Activated CD8-positive, alpha-beta memory T cell treated with anti-CD3 and anti-CD28 coated beads for 1 hour (primary cell): ENCODE measurements at regions not wholly inside any gene's neighbourhood (a gene's known extent, or its start where the extent isn't known, plus 50 kb on each side); places are given as distances from the start of the nearest gene placed in this dataset.

Experiments
- DNase-seq, 2 donors: peaks; one replicate each; pipeline ENCODE4 v3.0.0-alpha.2; 2020; ENCODE audit warnings: low read depth in 1 of 2; ENCODE audit errors: extremely low read depth in 1 of 2

DNA sequence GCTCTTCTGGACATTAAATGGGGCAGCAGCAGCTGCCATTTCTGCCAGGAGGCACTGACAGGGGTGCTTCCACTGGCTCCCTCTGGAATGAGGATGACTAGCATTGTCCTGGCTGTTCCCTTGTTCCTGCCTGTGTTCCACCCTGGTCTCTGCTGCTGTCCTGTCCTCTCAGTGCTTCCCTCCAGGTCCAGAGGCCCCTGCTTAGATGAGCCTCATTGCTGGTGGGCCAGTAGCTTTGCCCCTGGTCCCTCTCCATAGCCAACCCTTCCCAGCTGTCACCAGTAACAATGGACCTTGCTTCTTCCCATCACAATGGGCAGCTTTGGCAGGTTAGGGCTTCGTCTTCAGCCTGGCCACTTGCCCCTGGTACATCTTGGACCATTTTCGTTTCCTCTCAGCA is 561.1 kb downstream of the TCERG1L start:
- DNase-seq: no peak

DNA sequence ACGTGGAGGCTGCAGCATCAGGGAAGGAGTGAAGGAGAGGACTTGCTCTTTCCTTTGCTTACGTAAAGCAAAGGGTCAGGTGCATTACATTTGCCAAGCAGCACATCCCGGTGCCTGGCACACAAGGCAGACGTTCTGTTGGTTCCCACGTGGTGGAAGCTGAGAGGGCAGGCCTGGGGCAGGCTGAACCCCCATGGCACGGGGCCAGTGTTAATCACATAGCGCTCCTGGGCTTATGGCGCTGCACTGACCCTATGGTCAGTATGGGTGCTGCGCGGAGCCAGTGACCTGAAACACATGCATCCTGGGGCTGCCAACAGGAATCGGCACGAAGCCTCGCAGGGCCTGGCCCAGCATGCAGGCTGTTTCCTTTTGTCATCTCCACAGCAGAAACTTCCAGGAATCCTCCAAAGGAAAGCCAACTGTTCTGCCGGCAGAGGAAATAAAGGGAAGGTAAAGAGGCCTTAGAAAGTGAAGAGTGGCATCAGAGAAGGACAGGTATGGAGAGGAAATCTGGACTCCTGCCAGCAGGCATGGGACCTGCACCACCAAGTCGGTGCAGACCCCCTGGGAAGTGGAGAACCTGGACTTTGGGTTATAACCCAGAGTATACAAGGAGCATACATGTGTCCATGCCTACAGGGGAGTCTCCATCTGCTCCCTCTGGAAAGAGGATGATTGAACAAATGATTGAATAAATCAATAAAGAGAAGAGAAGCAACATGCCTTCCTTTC is 560.2 kb downstream of the TCERG1L start:
- no peak for DNase-seq

DNA sequence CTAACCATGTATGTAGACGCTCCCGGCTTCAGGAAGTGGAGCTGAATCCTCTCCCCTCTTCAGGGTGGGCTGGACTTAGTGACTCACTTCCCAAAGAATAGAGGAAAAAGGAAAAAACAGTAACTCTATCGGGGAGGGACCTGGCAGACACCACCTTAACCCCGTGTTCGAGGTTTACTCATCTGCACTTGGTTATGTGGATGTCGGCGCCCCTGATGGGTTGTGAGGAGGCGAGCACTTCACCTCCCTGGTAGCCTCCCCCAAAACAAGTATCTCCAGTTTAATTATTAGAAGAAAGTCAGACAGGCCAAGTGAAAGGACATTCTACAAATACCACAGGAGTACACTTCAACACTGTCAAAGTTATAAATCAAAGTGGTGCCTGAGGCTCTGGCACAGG is 559.7 kb downstream of the TCERG1L start:
- DNase-seq: no peak

DNA sequence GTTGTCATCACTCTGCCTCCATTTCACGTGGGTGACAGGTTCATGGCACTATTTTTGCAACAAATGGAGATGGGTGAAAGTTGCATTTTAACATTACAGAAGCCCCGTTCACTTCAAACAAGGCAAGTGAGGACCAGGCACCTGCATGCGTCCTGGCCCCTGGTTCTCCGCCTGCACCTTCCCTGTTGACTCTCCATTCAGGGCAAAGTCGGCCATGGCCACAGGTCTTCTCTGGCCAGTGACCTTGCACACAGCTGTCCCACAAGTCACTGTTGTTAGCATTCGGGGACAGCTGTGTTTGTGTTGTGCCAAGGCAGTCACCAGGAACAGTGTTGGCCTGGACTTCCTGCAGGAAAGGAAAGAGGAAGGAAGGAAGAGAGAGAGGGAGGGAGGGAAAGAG is 554.9 kb downstream of the TCERG1L start:
- no peak for DNase-seq

DNA sequence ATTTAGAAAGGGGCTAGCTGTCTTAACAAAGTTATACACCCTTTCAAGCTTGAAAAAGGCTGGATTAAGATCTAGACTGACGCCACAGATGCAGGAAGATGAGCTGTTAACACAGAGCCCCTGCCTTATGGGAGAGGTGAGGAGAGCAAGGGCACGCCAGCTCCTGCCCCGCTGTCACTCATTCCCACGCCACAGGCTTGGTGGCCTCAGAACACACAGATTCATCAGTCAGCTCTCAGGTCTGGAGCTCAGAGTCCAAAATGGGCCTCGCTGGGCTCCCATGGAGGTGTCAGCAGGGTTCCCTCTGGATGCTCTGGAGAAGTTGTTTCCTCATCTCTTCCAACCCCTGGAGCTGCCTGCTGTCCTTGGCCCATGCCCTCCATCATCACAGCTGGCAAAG is 554.2 kb downstream of the TCERG1L start:
- no peak for DNase-seq

DNA sequence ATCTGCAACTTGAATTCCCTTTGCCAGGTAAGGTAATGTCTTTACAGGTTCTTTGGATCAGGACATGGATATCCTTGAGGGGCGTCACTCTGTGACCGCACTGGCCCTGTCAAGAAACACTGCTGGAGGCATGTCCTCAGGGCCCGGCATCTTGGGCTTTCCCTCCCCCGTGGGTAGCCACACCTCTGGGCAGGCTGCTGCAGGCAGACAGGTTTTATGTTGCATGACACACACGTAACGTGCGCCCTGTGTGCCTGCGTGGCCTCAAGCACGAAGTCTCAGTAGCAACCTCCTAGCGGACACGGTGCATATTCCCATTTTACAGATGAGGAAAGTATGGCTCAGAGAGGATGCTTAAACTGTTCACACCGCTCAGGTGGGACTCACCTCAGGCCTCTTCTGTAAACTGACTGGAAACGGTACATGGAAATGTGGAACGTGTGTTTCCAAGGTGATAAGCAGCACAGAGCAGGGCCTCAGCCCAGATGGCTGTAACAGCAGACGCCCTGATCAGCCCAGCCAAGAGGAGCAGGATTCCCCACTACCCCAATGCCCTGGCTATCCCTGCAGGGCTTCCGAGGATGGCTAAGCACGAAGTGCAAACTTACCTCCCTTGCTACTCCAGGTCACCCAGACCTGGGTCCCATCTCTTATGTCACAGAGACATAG is 553.6 kb downstream of the TCERG1L start:
- no peak for DNase-seq

DNA sequence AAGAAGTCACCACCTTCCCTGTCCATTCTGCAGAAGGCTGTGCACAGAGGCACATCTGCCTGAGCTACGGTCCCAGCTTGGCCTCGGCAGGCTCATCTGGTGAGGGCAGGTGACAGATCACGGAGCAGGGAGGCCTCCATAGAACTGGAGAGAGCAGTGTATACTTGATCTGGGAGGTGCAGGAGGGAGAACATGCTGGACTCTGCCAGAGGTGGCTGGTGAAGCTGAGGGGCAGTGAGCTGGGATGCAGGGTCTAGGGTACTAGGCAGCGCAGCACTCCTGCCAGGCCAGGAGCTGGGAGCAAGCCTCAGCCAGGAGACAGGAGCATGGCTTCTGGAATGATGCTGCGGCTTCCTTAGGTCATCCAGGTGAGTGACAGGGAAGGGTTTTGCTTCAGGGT is 553.0 kb downstream of the TCERG1L start:
- DNase-seq: no peak

DNA sequence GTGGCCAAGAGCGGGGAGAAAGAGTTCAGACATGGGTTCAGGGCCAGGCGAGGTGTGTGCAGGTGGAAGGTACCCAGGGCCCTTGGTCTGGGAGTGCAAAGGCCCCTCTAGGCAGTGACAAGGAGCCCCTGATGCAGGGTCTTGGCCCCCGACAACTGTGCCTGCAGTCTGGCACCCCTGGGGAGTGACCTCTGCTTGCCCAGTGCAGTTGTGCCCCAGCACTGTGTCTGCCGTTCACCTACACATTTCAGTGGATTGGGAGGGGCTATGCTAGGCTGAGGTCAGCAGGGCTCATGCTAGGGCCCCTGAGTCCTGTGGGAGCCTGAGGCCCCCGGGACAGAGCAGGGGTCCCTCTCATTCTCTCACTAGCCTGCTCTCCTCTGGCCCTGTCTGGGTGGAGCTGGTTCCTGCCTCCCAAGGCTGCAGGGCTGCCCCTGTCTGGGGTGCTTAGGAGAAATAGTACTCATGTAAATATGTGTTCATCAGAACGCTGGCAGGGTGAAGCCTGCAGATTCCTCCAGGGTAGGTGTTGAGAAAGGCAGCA is 550.4 kb downstream of the TCERG1L start:
- DNase-seq: no peak

DNA sequence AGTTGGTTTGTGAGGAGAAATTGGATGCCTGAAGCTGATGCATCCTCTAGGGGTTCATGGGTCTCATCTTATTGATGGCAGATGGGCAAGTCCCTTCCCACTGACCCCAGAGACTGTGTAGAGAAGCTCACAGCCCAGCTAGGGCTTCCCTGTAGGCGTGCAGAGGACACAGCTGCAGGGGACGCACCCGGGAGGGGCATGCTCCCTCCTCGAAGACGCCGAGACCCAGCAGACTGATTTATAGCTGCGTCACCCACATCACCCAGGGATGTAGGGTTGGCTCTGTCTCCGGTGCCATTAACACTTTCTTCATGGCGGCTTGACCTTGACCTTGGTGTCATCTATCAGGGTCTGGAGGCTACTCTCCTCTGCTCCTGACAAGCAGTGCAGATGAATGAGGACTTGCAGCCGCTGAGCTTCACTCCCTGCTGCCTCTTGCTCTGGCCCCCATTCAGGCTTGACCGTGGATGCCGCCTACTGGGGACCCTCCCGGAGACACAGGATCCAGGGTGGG is 549.7 kb downstream of the TCERG1L start:
- DNase-seq: no peak

DNA sequence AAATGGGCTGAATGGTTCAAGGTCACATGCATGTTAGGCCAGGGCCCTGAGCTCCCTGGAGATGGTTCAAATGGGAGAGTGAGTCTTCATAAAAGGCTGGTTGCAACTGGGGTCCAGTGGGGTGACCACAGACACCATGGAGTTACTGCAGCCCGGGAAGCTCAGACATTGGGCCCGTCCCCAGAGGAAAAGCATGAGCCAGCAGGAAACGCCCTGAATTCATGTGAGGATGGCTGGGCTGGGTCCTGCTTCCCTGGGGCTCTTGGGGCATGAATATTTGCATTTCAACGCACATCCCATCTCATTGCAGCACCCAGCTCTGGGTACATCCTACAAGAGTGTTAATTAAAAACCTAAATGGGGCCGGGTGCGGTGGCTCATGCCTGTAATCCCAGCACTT is 549.0 kb downstream of the TCERG1L start:
- DNase-seq: no peak

DNA sequence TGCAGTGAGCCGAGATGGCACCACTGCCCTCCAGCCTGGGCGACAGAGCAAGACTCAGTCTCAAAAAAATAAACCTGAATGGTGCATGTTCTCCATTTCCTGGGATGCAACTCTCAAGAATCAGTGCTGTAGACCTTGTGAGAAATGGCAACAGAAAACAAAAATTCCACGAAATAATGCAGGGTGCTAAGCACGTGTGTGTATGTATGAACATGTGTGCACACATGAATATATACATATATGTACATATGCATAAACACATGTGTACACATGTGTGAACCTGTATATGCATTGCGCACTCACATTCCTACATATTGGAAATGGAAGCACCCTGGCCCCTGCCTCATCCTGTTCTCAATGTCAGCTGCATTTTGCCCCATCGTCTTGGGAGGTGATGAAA is 548.5 kb downstream of the TCERG1L start:
- no peak for DNase-seq

DNA sequence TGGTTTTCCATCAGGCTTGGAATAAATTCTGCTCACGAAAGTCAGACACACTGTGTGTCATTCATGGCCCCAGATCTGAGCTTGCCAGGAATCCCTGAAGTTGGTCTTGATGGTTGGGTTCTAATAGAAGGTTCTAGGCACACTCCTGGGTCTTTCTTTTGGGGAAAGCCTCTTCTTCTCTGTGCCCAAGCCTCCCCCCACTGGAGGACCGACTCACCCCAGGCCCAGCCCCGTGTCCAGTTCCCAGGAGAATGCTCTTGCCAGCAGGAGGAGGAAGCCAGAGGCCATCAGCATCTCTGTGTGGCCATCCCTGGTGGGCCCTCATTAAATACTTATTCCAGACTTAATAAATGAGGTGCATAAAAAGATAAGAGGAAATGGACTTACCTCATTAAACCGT is 548.0 kb downstream of the TCERG1L start:
- DNase-seq: no peak

DNA sequence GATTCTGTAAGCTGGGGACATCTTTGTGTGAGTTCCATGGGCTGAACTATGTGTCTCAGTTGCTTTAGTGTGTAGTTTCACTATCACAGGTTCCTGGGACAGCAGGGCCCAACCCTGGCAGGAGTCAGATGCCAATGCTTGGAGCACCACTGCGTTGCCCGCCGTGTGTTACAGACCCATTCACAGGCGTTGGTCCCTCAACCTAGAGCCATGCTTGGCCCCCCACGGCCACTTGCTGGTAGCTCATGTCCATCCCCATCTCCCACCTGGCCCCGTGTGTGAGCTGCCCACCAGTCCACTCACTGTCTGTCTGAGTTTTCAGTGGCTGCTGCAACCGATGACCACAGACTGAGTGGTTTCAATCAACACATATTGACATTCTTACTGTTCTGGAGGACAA is 546.9 kb downstream of the TCERG1L start:
- no peak for DNase-seq

DNA sequence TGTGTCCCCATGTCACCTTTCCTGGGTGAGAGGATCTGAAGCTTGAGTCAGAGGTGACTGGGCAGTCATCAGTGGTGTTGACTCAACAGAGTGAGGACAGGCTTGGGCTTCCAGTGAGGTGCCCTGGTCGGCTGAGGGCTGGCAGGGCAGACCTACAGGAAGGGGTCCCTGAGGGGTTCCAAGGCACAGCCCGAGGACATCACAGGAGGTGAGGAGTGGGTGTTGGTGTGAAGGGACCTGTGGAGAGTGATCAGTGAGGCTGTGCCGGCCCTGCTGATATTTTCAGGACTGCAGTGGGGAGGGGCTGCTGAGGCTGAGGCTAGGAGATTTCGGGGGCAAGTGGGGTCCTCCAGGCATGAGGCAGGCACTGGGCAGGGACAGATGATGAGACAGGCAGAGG is 545.5 kb downstream of the TCERG1L start:
- no peak for DNase-seq

DNA sequence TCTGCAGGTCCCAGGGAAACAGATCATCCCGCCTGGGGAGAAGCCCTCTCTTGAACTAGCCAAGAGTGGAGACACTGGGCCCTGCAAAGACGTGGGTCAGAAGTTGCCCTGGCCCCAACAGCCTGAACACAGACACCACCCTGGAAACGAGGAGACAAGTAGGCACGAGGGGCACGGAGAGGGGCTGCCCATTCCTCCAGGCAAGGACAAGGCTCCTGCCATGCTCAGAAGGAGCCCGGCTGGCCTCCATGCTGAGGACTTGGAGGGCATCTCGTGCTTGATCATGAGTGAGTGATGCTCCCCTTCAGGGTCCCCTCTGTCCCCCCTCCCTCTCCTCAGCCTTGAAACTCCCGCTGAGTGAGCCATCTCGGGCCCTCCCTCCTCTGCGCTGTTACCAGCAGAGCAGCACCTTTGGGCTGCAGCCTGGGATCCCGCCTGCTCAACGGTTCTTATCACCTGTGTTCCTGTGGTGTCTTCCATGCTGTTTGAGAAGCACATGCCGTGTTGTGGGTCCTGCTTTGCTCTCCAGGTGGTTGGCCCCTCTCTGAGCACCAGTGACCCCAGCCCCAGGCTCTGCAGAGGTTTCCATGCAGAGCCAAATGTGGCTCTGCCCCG is 544.3 kb downstream of the TCERG1L start:
- DNase-seq: no peak

DNA sequence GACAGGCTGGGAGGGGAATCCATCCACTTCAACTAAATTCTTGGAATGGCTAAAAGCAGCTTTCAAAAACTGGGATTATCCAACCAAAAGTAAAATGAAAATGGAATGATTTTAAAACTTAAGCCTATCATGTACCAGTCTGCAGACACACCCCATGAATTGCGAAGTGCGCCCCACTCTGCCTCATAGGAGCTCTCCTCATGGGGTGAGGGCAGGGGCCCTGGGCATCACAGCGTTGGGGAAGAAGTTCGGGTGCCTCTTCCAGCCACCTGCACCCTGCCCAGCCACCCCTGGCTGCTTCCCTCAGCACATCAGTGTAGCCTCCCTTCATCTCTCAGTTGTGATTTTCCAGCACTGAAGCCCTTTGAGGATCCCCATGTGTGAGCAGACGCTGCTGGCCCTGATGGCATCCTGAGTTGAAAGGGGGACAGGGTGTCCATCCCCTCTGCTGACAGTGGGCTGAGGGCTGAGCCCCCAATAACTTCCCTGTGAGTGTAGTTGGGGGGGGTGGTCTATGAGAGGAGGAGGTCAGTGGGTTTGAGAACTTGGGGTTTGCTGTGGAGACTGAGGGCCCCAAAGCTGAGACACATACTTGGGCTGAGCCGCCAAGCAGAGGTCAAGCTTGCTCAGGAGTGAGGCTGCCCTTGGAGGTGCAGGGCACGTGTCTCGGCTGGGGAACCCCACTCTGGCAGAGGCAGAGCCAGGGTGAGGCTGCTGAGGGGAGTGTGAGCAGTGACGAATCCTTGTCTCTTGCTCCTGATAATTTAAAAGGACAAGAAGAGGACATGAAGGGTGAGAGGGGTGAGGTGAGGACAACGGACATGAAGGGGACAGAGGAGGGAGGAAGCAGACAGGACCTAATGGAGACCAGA is 542.1 kb downstream of the TCERG1L start:
- no peak for DNase-seq

DNA sequence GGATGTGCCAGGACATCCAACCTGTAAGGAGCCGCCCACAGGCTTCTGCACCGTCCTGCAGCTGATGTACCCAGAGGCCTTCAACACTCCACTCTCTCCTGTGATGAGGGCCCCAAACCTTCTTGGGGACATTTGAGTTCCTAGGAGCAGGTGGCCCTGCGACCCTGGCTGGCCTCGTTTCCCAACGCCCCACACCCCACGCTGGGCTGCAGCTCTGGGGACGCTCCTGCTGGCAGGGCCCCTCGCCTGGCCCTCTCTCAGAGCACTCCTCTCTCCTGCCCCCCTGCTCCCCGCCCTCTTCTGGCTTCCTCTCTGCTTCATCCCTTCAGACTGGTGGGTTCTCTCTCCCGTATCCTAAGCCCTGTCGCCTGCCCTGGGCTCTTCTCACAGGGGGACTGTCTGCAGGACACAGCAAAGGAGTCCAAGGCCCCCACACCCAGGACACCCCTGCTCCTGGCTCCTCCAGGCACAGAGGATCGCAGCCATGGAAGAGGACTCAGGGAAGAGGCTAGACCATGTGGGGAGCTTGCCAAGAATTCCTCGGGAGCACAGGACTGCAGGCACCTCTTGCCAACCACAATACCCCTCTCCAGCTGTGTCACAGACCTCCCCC is 541.4 kb downstream of the TCERG1L start:
- DNase-seq: no peak

DNA sequence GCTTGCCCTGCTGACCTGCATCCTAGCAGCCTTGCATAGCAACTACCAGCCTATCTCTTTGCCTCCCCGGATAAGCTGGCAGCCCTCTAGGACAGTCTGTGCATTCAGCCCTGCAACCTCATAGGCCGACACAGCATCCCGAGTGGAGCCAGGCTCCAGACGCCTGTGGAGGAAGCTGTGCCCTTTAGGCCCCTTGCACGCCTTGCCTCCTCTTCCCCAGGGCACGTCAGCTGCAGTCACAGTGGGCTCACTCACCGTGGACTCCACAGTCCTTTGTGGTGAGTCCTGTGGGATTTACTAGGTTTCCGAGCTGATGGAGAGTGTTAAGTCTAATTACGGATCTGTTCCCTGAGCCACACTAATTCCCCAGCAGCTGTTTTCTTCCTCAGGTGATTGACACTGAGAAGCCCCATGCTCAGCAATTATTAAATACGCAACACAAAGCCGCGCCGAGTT is 540.0 kb downstream of the TCERG1L start:
- no peak for DNase-seq

DNA sequence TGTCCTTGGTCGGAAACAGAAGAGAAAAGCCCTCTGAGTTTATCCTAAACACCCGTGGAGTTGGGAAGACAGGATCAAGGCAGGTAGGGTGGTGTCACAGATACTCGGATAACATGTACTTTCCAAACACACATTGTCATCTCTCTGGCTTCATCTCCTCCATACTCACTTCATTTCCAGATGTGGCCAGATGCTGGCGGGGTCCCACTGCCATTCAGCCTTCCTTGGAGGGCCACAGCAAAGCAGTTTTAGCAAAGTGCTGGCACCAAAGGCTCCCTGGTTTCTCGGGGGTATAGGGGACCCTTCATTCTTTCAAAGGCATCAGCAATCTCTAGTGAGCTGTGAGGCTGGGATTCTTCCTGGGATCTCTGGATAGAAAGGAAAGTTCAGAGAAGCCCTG is 539.5 kb downstream of the TCERG1L start:
- DNase-seq: no peak

DNA sequence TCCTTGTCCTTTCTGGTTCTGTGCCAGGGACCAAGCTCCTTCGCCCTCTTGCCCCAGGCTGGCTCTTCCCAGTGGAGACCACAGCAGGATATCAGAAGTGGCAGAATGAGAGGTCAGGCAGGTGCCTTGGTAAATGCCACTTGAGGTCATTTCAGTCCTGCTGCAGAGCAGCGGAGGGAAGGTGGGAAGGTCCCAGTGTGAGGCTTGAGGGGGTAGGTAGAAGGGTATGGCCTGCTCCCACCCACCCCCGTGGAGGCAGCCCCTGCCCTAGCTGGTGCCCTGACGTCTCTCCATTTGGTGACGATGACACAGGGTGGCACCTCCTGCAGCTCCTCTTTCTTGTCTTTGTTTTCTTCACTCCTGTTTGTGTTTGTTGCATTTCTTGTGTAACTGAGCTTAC is 538.8 kb downstream of the TCERG1L start:
- DNase-seq: no peak
